ENCODE measurements at regions not wholly inside any gene's neighbourhood (a gene's known extent, or its start where the extent isn't known, plus 50 kb on each side); places are given as distances from the start of the nearest gene placed in this dataset.
"Not testable (repeated sequence)": the region's sequence is repeated elsewhere in the genome, so short reads cannot be mapped to it uniquely, and the experiment has no call there.

GRCh38 chr6:94687255-94687654 lies 890.1 kb upstream of the MANEA start:
- not testable (repeated sequence) for TF ChIP-seq CTCF (conservative IDR thresholded peaks at IDR 0.05); ZFX (IDR thresholded peaks at IDR 0.05)
